ENCODE measurements at regions not wholly inside any gene's neighbourhood (a gene's known extent, or its start where the extent isn't known, plus 50 kb on each side); places are given as distances from the start of the nearest gene placed in this dataset.

DNA sequence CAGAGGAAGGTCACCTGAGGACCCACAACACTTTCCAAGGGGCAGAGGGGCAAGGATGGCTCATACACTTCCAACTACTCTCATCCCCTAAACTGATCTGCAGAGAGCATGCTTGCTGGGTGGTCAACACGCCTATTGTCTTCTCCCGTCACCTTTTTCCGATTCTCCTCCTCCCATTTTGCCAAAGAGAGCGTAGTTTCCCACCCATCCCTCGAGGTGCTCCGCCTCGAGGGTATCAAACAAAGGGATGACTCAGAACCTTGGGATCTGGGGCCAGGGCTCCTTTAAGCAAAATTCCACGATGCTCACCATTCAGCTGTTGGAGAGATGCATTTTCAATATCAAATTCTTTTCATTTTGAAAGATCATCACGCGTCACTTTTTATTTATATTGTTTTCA, 507.5 kb upstream of the SULF2 start:
- no peak for DNase-seq

DNA sequence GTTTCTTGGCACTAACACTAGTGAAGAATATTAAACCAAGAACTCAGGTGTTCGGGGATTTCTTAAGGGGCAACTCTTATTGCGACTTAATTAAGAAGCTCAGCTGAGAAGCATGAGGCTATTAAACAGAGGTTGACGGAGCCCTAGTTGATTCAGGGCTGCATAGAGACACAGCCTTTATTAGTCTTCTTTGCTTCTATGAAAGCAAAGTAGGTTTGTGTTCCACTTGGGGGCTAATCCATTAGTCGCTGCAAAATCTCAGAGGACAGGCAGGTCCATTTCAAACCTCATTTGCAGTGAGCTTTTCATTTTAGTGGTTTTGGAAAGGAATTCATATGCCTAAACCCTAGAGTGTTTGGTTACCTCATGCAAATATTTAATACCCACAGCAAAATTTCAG, 506.6 kb upstream of the SULF2 start:
- DNase-seq, result no peak

DNA sequence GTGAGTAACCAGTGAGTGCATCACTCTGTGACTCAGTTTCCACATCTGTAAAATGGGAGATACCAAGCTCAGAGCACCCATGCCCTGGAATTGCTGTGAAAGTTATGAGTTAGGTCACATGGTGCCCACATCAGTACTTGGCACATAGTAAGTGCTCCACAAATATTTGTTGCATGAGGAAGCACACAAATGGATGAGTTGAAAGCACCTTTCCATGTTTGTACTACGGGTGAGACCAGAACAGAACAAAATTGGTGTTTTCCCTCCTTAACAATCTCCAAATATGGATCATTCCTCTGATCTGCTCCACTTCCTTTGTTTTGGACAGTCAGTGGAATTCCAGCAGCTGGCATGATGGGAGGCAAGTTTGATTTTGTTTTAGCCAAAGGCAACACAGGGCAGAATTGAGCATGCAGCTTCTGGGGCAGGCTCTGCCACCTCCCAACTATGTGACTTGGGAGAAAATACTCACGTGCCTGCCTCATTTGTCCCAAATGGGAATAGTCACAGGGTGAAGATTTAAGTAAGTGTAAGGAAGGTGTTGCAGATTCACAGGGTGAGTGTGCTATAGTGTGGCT, 503.7 kb upstream of the SULF2 start:
- no peak for DNase-seq

DNA sequence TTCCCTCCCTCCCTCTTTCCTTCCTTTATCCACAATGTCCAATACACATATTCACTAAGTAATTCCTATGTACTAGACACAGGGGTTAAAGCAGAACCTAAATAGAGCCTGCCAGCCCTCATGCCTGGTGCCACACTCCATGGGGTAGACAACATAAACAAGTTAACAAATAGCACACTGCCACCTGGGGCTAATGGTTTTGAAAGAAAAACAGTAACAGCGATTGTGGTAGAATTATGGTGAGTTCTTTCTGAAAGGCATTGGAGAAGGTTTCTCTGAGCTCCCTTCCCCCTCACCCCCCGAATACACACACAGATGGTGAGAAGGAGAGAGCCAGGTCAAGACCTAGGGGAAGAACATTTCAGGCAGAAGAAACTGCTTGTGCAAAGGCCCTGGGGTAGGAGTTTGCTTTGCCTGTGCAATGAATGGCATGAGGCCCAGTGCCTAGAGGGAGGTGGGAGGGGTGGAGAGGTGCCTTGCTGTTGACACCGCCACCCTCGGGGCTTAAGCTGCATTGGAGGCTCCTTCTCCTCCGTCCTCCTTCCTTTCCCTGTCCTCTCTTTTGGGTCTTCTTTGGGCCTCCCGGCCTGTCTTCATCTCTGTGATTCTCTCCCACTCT, 502.4 kb upstream of the SULF2 start:
- DNase-seq, result no peak

DNA sequence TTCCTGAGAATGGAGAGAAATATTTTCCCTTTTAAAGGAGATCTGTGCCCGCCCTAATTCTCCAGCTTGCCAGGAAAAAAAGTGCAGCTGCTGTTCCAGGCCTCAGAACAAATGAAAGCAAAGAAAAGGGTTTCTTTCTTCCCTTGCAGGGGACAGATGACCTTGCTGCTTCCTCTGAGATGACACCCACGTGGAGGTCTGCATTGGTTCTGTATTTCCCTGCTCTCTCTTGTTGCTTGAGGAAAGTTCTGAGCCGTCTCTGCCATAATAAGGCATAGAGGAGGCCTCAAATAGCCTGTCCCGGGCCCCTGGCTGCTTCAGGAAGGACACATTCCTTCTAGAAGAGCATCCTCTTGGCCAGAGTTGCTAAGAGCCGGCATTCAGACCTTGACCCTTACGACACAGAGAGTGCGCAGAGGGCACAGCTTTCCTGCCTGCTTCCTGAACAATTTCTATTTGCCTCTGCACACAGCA, 501.8 kb upstream of the SULF2 start:
- no peak for DNase-seq

DNA sequence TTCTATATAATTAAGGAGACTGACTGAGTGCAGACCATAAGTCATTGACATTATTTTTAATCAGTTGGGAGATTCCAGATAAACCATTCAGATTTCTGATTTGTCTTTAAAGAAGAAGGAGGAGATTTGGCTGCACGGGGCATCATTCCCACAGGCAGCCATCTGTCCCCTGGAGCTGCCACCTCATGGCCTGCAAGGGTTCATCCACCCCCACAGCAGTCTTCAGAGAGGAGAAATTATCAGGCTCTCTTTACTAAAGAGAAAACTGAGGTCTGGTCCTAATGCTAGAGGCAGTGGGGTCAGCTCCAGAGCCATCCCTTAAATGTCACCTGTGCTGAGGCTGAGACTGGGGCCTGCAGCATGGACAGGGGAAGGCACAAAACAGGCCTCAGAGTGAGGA, 501.3 kb upstream of the SULF2 start:
- DNase-seq, result no peak

DNA sequence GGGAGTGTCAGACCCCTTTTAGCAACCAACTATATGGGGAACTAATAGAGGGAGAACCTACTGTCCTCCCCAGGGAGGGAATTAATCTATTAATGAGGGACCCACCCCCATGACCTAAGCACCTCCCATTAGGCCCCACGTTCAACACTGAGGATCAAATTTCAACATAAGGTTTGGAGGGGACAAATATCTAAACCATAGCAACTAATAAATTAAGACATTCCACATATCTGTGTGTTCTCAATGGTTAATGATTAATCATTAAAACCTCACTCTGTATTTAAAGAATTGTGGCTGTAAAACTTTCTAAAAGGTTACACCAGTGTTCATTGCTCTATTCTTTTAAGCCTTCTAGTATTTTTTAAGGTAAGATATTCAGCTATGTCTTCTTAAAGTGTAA, 500.4 kb upstream of the SULF2 start:
- DNase-seq, result no peak

DNA sequence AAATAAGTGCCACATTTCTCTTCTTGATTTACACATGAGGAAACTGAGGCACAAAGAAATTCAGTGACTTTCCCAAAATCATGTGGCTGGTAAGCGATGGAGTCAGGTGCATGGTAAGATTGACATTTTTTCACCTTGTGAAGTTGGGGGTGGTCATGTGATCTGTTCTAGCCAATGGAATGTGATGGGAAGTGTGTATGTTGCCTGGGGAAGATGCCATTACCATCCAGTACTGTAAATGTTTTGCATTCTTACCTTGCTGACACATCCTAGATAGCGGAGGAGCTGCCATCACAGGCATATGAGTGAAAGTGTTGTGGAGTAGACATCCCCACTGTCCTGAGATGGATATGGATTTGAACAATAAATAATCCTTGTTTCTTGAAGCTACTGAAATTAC, 499.6 kb upstream of the SULF2 start:
- DNase-seq, result no peak

DNA sequence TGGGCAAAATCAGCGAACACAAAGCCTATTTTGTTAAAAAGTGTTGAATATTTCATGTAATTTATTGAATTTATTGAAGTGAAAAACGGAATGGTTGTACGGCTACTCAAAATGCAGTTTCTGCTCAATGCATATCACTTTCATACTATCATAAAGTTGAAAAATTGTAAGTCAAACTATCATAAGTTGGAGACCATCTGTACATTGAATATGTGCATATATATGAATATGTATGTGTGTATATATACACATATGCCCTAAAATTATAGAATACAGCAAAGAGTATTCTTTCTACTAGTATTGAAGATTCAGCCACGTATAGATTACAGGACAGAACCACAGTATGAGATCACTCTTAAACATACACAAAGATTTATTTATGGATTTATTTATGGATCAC, 499.0 kb upstream of the SULF2 start:
- no peak for DNase-seq

GRCh38 chr20:48283470-48284110, 498.3 kb upstream of the SULF2 start:
- peak; percentile 52 for DNase-seq

DNA sequence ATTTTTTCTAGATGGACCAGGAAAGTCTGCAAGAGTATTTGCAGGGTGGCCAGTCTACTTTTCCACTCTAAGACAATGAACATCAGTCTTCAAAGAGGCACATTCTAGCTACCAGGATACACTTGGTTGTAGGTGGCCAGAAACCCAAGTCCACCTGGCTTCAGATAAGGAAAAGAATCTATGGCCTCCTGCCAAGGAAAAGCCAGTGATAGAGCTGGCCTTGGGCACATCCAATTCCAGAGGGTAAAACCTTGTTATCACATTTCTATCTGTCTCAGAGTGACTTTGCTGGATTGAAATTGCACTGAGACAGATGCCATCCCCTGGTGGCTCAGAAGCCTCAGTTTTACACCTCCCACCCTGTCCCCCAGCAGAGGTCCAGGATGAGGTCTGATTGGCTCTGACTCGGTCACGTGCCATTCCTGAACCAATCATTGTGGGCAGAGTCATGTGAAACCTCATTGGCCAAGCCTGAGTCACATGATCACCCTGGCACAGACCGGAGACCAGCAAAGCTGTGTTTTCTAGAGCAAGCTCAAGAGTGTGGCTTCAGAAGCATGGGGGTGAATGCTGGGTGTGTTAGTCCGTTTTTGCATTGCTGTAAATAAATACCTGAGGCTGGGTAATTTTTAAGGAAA, 497.4 kb upstream of the SULF2 start:
- no peak for DNase-seq

DNA sequence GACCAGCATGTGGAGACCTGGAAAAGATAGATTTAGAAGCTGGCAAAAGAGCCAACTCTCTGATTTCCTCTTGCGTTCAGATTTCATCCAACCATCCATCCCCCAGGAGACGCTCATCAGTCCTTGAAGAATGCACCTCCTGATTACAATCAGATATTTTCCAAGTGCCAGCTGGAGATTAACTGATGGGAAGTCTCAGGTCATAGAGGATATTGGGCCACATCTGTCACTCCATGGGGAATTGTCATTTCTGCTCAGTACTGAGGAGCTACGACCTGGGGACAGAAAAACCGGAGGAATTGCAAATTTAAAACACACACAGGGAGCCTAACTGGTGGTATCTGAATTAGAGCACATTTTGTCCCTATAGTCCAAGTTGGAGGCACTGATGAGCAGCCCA, 496.2 kb upstream of the SULF2 start:
- DNase-seq, result no peak

GRCh38 chr20:48278961-48279481, 493.7 kb upstream of the SULF2 start:
- no peak for DNase-seq

GRCh38 chr20:48277266-48277665, 492.0 kb upstream of the SULF2 start:
- no peak for DNase-seq

GRCh38 chr20:48276021-48276342, 490.7 kb upstream of the SULF2 start:
- DNase-seq, result no peak

GRCh38 chr20:48275286-48276020, 490.2 kb upstream of the SULF2 start:
- DNase-seq, result peak; percentile 79

GRCh38 chr20:48273843-48274242, 488.6 kb upstream of the SULF2 start:
- DNase-seq, result no peak

GRCh38 chr20:48270885-48271284, 485.6 kb upstream of the SULF2 start:
- no peak for DNase-seq

GRCh38 chr20:48267860-48268633, 482.8 kb upstream of the SULF2 start:
- no peak for DNase-seq

- no peak for DNase-seq
Observed at GRCh38 chr20:48266571-48266970, 481.3 kb upstream of the SULF2 start.

DNA sequence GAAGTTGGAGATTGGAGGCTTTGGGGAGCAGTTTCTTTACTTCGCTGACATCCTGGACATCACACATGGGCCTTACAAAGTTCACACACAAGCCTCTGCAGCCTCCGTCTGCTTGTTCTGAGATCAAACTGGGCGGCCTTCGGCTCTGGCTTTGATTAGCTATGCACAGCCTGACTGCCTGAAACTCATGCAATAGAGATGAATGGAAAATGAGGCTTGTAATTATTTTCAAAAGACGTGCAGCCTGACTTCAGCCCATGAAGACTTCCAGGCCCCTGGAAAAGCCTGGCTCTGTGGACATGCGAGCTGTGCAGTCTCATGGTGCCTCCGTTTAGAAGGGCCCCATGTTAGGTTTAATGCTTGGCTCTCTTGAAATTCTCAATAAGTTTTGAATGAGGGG, 480.5 kb upstream of the SULF2 start:
- DNase-seq, result no peak

GRCh38 chr20:48262955-48263354, 477.7 kb upstream of the SULF2 start:
- no peak for DNase-seq

DNA sequence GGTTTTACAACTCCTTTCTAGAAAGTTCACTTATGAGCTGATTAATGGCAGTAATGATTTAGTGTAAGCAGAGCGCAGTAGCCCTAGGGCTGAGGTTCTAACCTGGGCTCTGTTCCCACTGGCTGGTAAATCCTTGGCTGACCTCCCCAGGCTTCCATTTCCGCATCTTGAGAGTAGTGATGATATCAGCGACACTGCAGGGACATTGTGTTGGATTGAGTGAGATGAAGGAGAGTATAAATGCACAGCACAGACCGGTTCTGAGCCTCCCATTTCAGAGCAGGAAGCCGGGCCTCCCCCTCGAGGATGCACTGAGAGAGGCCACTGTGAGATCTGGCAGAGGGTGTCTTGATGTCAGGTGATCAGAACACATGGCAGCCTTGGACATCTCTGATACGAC, 477.2 kb upstream of the SULF2 start:
- no peak for DNase-seq

Data from NCI-H1092 treated with DMSO at 0.1 percent for 48 hours (cell line).